A549 (cell line): ENCODE measurements at regions not wholly inside any gene's neighbourhood (a gene's known extent, or its start where the extent isn't known, plus 50 kb on each side); places are given as distances from the start of the nearest gene placed in this dataset.

Source experiments
- CTCF ChIP-seq: fragments of >200 bp; sonication (Bioruptor Twin); formaldehyde crosslinking; IDR thresholded peaks from 3 replicates; pipeline ENCODE4 v1.5.1; 2016
- EP300 ChIP-seq, 2 experiments: fragments of >200 bp; sonication (Bioruptor Twin); formaldehyde crosslinking; IDR thresholded peaks; 2 replicates in 1 of 2; 3 replicates in 1 of 2; pipeline ENCODE4 v1.6.1; 2016 to 2017
- ESRRA ChIP-seq: fragments of 150-350 bp; IDR thresholded peaks from 2 replicates; pipeline ENCODE4 v1.6.1; 2014; ENCODE audit warnings: mild to moderate bottlenecking, low read length, borderline replicate concordance
- FOSL2 ChIP-seq, 2 experiments: fragments of 450-650 bp in 1 of 2; fragments of >200 bp in 1 of 2; sonication (Bioruptor Twin) in 1 of 2; formaldehyde crosslinking; IDR thresholded peaks; 2 replicates each; pipeline versions ENCODE4 v1.5.0 to v1.6.1; 2016 to 2020; ENCODE audit warnings: mild to moderate bottlenecking in 1 of 2, moderate library complexity in 1 of 2
- NR3C1 ChIP-seq: fragments of >200 bp; sonication (Bioruptor Twin); formaldehyde crosslinking; IDR thresholded peaks from 3 replicates; pipeline ENCODE4 v1.6.1; 2017
- POLR2A ChIP-seq: IDR thresholded peaks from 2 replicates; pipeline ENCODE4 v1.6.1; 2012; ENCODE audit warnings: mild to moderate bottlenecking, low read length
- REST ChIP-seq: fragments of 200-600 bp; sonication (generic); IDR thresholded peaks from 2 replicates; pipeline ENCODE4 v1.6.1; 2016; ENCODE audit warnings: antibody characterized with exemption, mild to moderate bottlenecking, moderate library complexity
- SMC3 ChIP-seq: fragments of >200 bp; sonication (Bioruptor Twin); formaldehyde crosslinking; IDR thresholded peaks from 3 replicates; pipeline ENCODE4 v1.6.1; 2018; ENCODE audit warnings: inconsistent platforms

GRCh38 chrX:50996930-50997329, 86.4 kb downstream of the BMP15 start:
- no peak for TF ChIP-seq ESRRA
- TF ChIP-seq EP300 (IDR thresholded peaks at IDR 0.05) = no peak
- no peak for TF ChIP-seq NR3C1
- no peak for TF ChIP-seq POLR2A
- TF ChIP-seq SMC3 = no peak
- no peak for TF ChIP-seq REST
- TF ChIP-seq FOSL2 (IDR thresholded peaks at IDR 0.05) = no peak
- TF ChIP-seq FOSL2 (CRISPR knock-in tag; IDR thresholded peaks at IDR 0.05) = no peak
- no peak for TF ChIP-seq CTCF
